CD14-positive monocyte (primary cell): ENCODE measurements at regions not wholly inside any gene's neighbourhood (a gene's known extent, or its start where the extent isn't known, plus 50 kb on each side); places are given as distances from the start of the nearest gene placed in this dataset.

Source experiments
- DNase-seq, 3 donors: peaks; one replicate each; pipeline ENCODE4 v3.0.0-alpha.2; 2011 to 2022
- H2AFZ ChIP-seq: 2 replicates; pipeline ENCODE4 v1.6.0; 2012; ENCODE audit warnings: mild to moderate bottlenecking, low read depth, low read length, inconsistent platforms; ENCODE audit not compliant: insufficient read depth, poor library complexity, severe bottlenecking
- H3K27ac ChIP-seq, 2 donors: 1 replicate in 1 of 2; 2 replicates in 1 of 2; pipeline ENCODE4 v1.5.1; 2012 to 2013; ENCODE audit warnings: low read length in 2 of 2, control low read depth in 1 of 2, inconsistent platforms in 1 of 2, low read depth in 1 of 2, mild to moderate bottlenecking in 1 of 2
- H3K27me3 ChIP-seq, 2 donors: one replicate each; pipeline versions ENCODE4 v1.6.0 to v1.6.1; 2011 to 2013; ENCODE audit warnings: low read length in 2 of 2; ENCODE audit not compliant: control insufficient read depth in 2 of 2, insufficient read depth in 2 of 2
- H3K36me3 ChIP-seq, 2 donors: replicated peaks in 1 of 2; 1 replicate in 1 of 2; 2 replicates in 1 of 2; pipeline versions ENCODE4 v1.5.1 to v1.6.1; 2012 to 2013; ENCODE audit warnings: low read length in 2 of 2, control low read depth in 1 of 2, inconsistent platforms in 1 of 2, mild to moderate bottlenecking in 1 of 2; ENCODE audit not compliant: insufficient read depth in 2 of 2, control insufficient read depth in 1 of 2
- H3K4me1 ChIP-seq, 2 donors: 1 replicate in 1 of 2; 2 replicates in 1 of 2; pipeline versions ENCODE4 v1.5.1 to v1.6.1; 2012 to 2013; ENCODE audit warnings: low read length in 2 of 2, control low read depth in 1 of 2, inconsistent platforms in 1 of 2, mild to moderate bottlenecking in 1 of 2, moderate library complexity in 1 of 2; ENCODE audit not compliant: insufficient read depth in 2 of 2, control insufficient read depth in 1 of 2
- H3K4me2 ChIP-seq: replicated peaks from 2 replicates; pipeline ENCODE3; 2012; ENCODE audit warnings: low read length, moderate library complexity, mild to moderate bottlenecking; ENCODE audit not compliant: poor library complexity, severe bottlenecking; ENCODE audit errors: extremely low read depth
- H3K4me3 ChIP-seq, 3 experiments: fragments of 200-600 bp in 1 of 3; sonication (generic) in 1 of 3; replicated peaks in 1 of 3; 1 replicate in 2 of 3; 2 replicates in 1 of 3; pipeline ENCODE4 v1.5.1; 2011 to 2013; ENCODE audit warnings: low read length in 3 of 3, mild to moderate bottlenecking in 3 of 3, control low read depth in 2 of 3, low read depth in 2 of 3, inconsistent platforms in 1 of 3, moderate library complexity in 1 of 3
- H3K79me2 ChIP-seq: 2 replicates; pipeline ENCODE4 v1.6.0; 2012; ENCODE audit warnings: mild to moderate bottlenecking, control low read depth, inconsistent platforms, low read length, moderate library complexity; ENCODE audit not compliant: insufficient read depth
- H3K9ac ChIP-seq: 2 replicates; pipeline ENCODE4 v1.6.0; 2017; ENCODE audit warnings: low read length, mild to moderate bottlenecking; ENCODE audit not compliant: insufficient read depth, poor library complexity, severe bottlenecking
- H3K9me3 ChIP-seq, 2 donors: replicated peaks in 1 of 2; 1 replicate in 1 of 2; 2 replicates in 1 of 2; pipeline versions ENCODE4 v1.5.1 to v1.6.1; 2012 to 2013; ENCODE audit warnings: low read length in 2 of 2, control low read depth in 1 of 2; ENCODE audit not compliant: control insufficient read depth in 1 of 2, insufficient read depth in 1 of 2
- H4K20me1 ChIP-seq: 2 replicates; pipeline ENCODE4 v1.6.0; 2012; ENCODE audit warnings: mild to moderate bottlenecking, low read length, control low read depth, moderate library complexity; ENCODE audit not compliant: insufficient read depth
- H3K27ac Mint-ChIP-seq, 7 donors: one replicate each; pipeline ENCODE4 v1.8.0; 2020; ENCODE audit warnings: mild to moderate bottlenecking in 7 of 7, mixed read lengths in 7 of 7, moderate library complexity in 6 of 7, inconsistent platforms in 2 of 7
- H3K27me3 Mint-ChIP-seq, 3 donors: one replicate each; pipeline ENCODE4 v1.8.0; 2021 to 2022; ENCODE audit warnings: low read depth in 3 of 3, mild to moderate bottlenecking in 3 of 3, mixed read lengths in 3 of 3, moderate library complexity in 3 of 3, inconsistent platforms in 1 of 3
- H3K36me3 Mint-ChIP-seq, 2 donors: one replicate each; pipeline ENCODE4 v1.8.0; 2020; ENCODE audit warnings: mixed read lengths in 2 of 2, inconsistent platforms in 1 of 2, mild to moderate bottlenecking in 1 of 2
- H3K4me1 Mint-ChIP-seq: one replicate; pipeline ENCODE4 v1.8.0; 2020; ENCODE audit warnings: mild to moderate bottlenecking, mixed read lengths
- H3K4me3 Mint-ChIP-seq, 2 donors: one replicate each; pipeline ENCODE4 v1.8.0; 2020; ENCODE audit warnings: mild to moderate bottlenecking in 2 of 2, mixed read lengths in 2 of 2, moderate library complexity in 1 of 2
- H3K9me3 Mint-ChIP-seq, 7 donors: one replicate each; pipeline ENCODE4 v1.8.0; 2020 to 2022; ENCODE audit warnings: mixed read lengths in 7 of 7, mild to moderate bottlenecking in 6 of 7, moderate library complexity in 6 of 7, inconsistent platforms in 2 of 7
- CTCF ChIP-seq: fragments of 200-600 bp; IDR thresholded peaks from one replicate; pipeline ENCODE4 v1.8.0; 2022; ENCODE audit warnings: antibody characterized with exemption, mild to moderate bottlenecking
- WGBS: methylation state at CpG from one replicate; pipeline ENCODE4 v1.1.5; 2013; ENCODE audit warnings: missing lambda C conversion rate; ENCODE audit not compliant: insufficient coverage; 5-methylcytosine and 5-hydroxymethylcytosine counted together
- intact Hi-C, 2 donors: fragments of 100-400 bp; cut with micrococcal nuclease; formaldehyde crosslinking; loops; one replicate each; pipeline versions ENCODE4 v1.15.0 to v1.15.1; 2023

- Histone ChIP-seq H3K9me3 (no peaks in the 10 kb centered on the region), H3K9ac (no peak overlapping the region), H3K36me3 (no peaks in the 10 kb centered on the region), H3K27ac (no peak overlapping the region), H3K27me3 (no peaks in the 10 kb centered on the region), H3K4me1 (no peaks in the 10 kb centered on the region), H3K4me2 (no peak overlapping the region), H4K20me1 (no peaks in the 10 kb centered on the region), H2AFZ (no peak overlapping the region), H3K79me2 (no peaks in the 10 kb centered on the region), H3K4me3 (no peak overlapping the region)
- WGBS = 60% methylated on average over 1 of the region's 1 CpG
- Mint-ChIP-seq H3K27ac (no peak overlapping the region), H3K9me3 (peaks cover 0 to 2% (median 0%) of the 10 kb centered on the region in 7 donors), H3K4me3 (no peak overlapping the region), H3K27me3 (peaks cover 0 to under 1% (median 0%) of the 10 kb centered on the region in 3 donors), H3K36me3 (no peaks in the 10 kb centered on the region), H3K4me1 (no peaks in the 10 kb centered on the region)
- TF ChIP-seq CTCF = no peak
- DNase-seq = no peak
- intact Hi-C loops = no loop called here
Observed at GRCh38 chr11:82056450-82056849, 677.2 kb downstream of the FAM181B start.

DNA sequence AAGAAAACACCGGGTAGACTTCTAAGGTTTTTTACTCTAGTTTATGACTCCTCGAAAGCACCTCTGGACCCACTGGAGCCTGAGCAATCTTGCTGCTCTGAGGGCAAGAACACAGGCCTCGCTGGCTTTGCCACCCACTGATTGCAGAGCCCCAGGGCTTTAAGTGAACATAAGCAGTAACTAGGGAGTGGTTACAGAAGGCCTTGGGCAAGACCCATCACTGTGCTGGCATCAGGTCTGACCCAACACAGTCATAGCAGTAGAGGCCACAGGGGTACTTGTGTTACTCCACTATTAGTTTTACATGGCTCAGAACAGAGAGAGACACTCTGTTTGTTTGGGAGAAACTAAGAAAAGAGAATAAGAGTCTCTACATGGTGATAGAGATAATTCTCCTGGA, 684.5 kb downstream of the FAM181B start:
- H3K27ac Mint-ChIP-seq = no peak overlapping the region

More for the DNA sequence above, 684.5 kb downstream of the FAM181B start:
- Histone ChIP-seq H4K20me1 (no peaks in the 10 kb centered on the region), H3K27ac (no peak overlapping the region), H3K9ac (no peak overlapping the region), H3K4me2 (no peak overlapping the region), H2AFZ (no peak overlapping the region), H3K36me3 (no peaks in the 10 kb centered on the region), H3K4me1 (no peaks in the 10 kb centered on the region), H3K27me3 (no peaks in the 10 kb centered on the region), H3K79me2 (no peaks in the 10 kb centered on the region), H3K9me3 (peaks cover 14 to 18% of the 10 kb centered on the region in 2 donors), H3K4me3 (no peak overlapping the region)
- intact Hi-C loops = no loop called here
- no peak overlapping the region for H3K4me3 Mint-ChIP-seq
- TF ChIP-seq CTCF = no peak
- peaks cover 2 to 13% (median 8%) of the 10 kb centered on the region in 7 donors for H3K9me3 Mint-ChIP-seq
- WGBS = 84% methylated on average over 3 of the region's 3 CpGs
- no peaks in the 10 kb centered on the region for H3K4me1 Mint-ChIP-seq
- no peaks in the 10 kb centered on the region for H3K36me3 Mint-ChIP-seq
- no peak for DNase-seq
- peaks cover 0 to 3% (median 0%) of the 10 kb centered on the region in 3 donors for H3K27me3 Mint-ChIP-seq
